Ramos (cell line): ENCODE measurements at regions not wholly inside any gene's neighbourhood (a gene's known extent, or its start where the extent isn't known, plus 50 kb on each side); places are given as distances from the start of the nearest gene placed in this dataset.
"Not testable (repeated sequence)": the region's sequence is repeated elsewhere in the genome, so short reads cannot be mapped to it uniquely, and the experiment has no call there.

Source experiments
- in situ Hi-C: fragments of 300-500 bp; cut with MboI; formaldehyde crosslinking; loops from one replicate; pipeline ENCODE4 v1.14.3; 2022; ENCODE audit warnings: low sequenced_read_pairs; ENCODE audit not compliant: unreplicated experiment

DNA sequence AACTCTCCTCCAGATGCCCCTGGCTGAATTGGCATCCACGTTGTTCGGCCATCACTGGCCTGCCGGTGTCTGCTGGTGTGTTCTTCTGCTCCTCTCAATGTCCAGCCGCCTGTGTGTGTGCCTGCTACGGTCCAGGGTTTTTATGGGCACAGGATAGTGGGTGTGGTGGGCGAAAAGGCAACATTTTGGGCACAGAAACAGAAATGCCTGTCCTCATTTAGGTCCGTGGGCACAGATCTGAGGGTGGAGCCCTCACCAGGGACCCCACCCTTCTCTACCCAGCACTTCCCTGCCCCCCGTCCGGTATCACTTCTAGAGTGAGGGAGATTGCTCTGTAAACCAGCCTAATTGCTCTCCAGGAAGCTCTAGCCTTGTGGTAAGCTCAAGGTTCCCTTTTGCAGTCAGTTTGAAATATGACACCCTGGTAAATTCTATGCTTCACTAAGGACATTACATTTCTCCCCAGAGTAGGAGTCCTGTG is 410.1 kb downstream of the MAT2B start:
- in situ Hi-C loops: no loop called here

DNA sequence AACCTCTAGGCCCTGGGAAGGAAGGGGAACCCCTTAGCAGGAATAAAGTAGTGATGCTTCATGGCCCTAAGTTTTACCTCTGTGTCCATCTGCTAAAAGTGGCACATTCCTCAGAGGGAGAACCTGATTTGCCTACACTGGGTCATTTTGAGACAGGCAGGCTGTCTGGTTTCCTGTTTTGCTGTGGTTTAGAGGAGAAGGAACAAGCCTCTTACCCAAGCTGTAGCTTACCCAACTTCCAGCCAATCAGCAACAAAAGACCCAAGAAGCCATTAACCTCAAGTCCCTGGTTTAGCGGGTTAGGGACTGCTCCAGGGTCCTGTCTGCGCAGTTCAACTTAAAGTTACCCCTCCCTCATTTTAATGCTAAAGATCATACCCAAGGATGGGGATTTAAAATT is 411.0 kb downstream of the MAT2B start:
- in situ Hi-C loops: no loop called here

GRCh38 chr5:163916861-163917260 is 411.4 kb downstream of the MAT2B start:
- in situ Hi-C loops: no loop called here

- in situ Hi-C loops: no loop called here
These were observed 412.3 kb downstream of the MAT2B start for GRCh38 chr5:163917747-163918146.

GRCh38 chr5:163934990-163935389 is 429.6 kb downstream of the MAT2B start:
- in situ Hi-C loops: not testable (repeated sequence)

DNA sequence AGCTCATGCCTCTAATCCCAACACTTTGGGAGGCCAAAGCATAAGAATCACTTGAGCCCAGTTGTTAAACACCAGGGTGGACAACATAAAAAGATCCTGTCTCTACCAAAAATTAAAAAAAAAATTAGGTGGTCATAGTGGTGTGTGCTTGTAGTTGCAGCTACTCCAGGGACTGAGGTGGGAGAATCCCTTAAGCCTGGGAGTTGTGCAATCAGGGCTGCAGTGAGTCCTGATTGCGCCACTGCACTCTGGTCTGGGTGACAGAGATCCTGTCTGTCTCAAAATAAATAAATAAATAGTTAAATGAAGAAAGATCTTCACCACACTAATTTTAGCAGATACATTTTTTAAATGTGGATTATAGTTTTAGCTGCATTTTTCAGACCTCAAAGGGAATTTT is 433.2 kb downstream of the MAT2B start:
- in situ Hi-C loops: no loop called here

DNA sequence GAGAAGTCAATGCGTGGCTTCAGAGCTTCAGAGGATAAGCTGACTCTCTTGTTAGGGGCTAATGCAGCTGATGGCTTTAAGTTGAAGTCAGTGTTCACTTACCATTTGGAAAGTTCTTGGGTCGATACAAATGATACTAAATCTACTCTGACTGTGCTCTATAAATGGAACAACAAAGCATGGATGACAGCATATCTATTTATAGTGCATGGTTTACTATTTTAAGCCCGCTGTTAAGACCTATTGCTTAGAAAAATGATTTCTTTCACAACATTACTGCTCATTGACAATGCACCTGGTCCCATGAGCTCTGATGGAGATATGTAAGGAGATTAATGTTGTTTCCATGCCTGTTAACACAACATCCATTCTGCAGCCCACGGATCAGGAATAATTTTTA is 435.7 kb downstream of the MAT2B start:
- in situ Hi-C loops: no loop called here

DNA sequence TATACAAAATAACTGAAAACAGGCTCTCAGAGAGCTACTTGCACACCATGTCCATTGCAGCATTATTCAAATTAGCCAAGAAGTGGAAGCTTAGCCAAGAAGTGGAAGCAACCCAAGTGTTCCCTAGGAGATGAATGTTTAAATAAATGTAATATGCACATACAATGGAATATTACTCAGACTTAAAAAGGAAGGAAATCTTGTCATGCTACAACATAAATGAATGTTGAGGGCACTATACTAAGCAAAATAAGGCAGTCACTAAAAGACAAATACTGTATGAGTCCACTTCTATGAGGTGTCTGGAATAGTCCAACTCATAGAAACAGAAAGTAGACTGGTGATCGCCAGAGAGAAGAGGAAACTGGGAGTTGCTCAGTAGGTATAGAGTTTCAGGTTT is 438.1 kb downstream of the MAT2B start:
- in situ Hi-C loops: no loop called here

GRCh38 chr5:163944738-163945137 is 439.3 kb downstream of the MAT2B start:
- in situ Hi-C loops: no loop called here

- in situ Hi-C loops: no loop called here
These were observed 442.6 kb downstream of the MAT2B start for GRCh38 chr5:163947848-163948666.

DNA sequence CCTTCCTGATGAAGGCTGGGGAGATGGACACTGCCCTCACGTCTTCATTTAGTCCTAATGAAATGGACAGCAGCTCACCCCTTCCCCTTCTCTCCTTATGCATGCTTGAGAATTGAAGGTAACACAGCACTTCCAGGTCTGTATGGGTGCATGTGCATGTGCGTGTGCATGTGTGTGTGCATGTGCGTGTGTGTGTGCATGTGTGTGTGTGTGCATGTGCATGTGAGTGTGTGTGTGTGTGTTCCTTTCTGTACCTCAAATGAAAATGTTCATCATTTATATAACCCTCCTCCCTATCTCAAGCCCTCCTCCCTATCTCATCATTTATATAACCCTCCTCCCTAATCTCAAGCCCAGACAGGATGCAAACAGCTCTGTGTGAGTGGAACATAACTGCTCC is 444.8 kb downstream of the MAT2B start:
- in situ Hi-C loops: no loop called here

- in situ Hi-C loops: no loop called here
These were observed 445.6 kb downstream of the MAT2B start for GRCh38 chr5:163951069-163951468.

DNA sequence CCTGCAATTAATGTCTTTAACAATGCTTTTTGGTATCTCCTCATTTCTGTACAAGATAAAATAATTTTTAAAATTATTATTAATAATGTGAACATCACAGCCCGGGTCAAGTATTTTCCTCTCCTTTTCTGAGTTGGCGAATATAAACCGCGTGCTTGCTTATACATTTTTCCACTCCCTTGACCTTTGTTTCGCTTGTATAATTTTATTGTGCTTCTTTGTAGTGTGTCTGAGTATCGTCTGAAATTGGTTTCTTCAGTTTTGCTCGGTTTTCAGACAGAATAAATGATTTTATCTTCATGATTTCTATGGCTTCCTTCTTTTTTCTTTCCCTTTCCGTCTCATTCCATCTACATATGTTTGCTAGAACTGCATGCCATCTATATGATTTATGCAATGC is 448.5 kb downstream of the MAT2B start:
- in situ Hi-C loops: no loop called here

DNA sequence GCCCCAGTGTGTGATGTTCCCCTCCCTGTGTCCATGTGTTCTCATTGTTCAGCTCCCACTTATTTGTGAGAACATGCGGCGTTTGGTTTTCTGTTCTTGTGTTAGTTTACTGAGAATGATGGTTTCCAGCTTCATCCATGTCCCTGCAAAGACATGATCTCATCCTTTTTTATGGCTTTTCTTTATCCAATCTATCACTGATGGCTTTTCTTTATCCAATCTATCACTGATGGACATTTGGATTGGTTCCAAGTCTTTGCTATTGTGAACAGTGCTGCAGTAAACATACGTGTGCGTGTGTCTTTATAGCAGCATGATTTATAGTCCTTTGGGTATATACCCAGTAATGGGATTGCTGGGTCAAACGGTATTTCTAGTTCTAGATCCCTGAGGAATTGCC is 455.8 kb downstream of the MAT2B start:
- in situ Hi-C loops: not testable (repeated sequence)

- in situ Hi-C loops: no loop called here
These were observed 458.5 kb downstream of the MAT2B start for GRCh38 chr5:163963881-163964280.

GRCh38 chr5:163964671-163965070 is 459.3 kb downstream of the MAT2B start:
- in situ Hi-C loops: no loop called here

DNA sequence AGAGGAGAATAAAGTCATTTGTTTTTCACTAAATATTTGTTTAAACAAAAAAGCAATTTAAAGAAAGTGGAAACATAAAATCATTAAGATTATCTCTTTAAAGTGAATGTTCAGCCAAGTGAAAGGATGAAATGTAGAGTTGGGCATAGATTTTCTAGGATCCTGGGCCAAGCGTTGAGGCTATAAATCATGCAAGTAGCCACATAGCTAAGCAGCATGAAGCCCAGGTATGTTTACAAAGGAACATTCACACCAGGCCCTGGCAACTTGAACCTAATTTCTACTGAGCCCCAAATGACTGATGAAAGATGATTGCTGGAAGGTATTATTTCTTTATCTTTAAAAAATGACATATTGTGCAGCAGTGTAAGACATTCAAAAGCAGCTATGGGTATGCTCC is 461.8 kb downstream of the MAT2B start:
- in situ Hi-C loops: no loop called here

- in situ Hi-C loops: no loop called here
These were observed 463.2 kb downstream of the MAT2B start for GRCh38 chr5:163968651-163969050.

DNA sequence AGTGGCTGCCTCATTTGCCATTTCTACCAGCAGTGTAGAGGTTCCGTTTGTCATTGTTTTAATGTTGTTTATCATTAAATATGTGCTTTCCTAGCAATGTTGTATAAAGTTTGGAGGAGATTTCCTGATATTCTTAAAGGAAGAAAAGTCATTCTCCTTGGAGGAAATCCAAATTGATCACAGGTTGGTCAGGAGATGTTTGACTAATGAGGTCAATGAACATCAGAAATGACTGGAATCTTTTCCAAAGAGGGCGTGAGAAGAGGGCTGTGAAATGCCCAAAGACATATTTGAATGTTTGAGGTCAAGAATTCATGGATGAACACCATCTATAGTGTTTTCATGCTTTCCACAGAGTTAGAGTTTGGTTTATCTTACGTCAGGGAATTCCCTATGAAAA is 471.3 kb downstream of the MAT2B start:
- in situ Hi-C loops: no loop called here

GRCh38 chr5:163978897-163979296 is 473.5 kb downstream of the MAT2B start:
- in situ Hi-C loops: no loop called here

DNA sequence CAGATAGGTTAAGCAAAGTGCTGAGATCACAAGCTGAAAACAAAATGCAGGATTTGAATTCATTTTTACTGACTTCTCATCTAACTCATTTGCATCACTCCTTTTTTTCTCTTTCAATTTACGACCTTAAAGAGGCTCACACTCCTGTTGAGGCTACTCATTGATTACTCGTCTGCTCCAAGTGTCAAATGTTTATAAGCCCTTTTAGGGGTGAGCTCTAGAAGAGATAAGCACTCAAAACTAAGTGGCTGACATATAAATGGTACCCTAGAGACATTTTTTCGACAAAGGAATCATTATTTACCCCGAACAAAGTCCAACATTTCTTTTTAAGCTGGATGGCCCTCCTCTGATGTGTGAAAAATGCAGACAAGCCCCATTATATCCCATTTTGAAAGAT is 483.1 kb downstream of the MAT2B start:
- in situ Hi-C loops: no loop called here

- in situ Hi-C loops: no loop called here
These were observed 487.7 kb downstream of the MAT2B start for GRCh38 chr5:163993126-163993525.
